ENCODE measurements at regions not wholly inside any gene's neighbourhood (a gene's known extent, or its start where the extent isn't known, plus 50 kb on each side); places are given as distances from the start of the nearest gene placed in this dataset.
"Not testable (repeated sequence)": the region's sequence is repeated elsewhere in the genome, so short reads cannot be mapped to it uniquely, and the experiment has no call there.

GRCh38 chr20:30630761-30631160, 626.7 kb upstream of the DEFB115 start:
- H3K9me3 ChIP-seq (ENCODE audit: severe bottlenecking), result no peaks in the 10 kb centered on the region
- DNase-seq (ENCODE audit: low spot score) (no peak), ATAC-seq (ENCODE audit: low read depth) (no peak)
- no peak overlapping the region for H3K27ac ChIP-seq (ENCODE audit: poor library complexity, severe bottlenecking)
- TF ChIP-seq, protein P1, sequence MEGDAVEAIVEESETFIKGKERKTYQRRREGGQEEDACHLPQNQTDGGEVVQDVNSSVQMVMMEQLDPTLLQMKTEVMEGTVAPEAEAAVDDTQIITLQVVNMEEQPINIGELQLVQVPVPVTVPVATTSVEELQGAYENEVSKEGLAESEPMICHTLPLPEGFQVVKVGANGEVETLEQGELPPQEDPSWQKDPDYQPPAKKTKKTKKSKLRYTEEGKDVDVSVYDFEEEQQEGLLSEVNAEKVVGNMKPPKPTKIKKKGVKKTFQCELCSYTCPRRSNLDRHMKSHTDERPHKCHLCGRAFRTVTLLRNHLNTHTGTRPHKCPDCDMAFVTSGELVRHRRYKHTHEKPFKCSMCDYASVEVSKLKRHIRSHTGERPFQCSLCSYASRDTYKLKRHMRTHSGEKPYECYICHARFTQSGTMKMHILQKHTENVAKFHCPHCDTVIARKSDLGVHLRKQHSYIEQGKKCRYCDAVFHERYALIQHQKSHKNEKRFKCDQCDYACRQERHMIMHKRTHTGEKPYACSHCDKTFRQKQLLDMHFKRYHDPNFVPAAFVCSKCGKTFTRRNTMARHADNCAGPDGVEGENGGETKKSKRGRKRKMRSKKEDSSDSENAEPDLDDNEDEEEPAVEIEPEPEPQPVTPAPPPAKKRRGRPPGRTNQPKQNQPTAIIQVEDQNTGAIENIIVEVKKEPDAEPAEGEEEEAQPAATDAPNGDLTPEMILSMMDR (IDR thresholded peaks at IDR 0.05; ENCODE audit: poor library complexity, severe bottlenecking), result no peak
- no peaks in the 10 kb centered on the region for H3K4me1 ChIP-seq (ENCODE audit: insufficient read depth, poor library complexity, severe bottlenecking)
- H3K27me3 ChIP-seq (ENCODE audit: insufficient read depth, poor library complexity, severe bottlenecking), result no peaks in the 10 kb centered on the region
- H3K4me3 ChIP-seq (ENCODE audit: severe bottlenecking), result no peak overlapping the region
- no peaks in the 10 kb centered on the region for H3K36me3 ChIP-seq (ENCODE audit: low read depth)

- H3K9me3 ChIP-seq (ENCODE audit: severe bottlenecking); H3K27me3 ChIP-seq (ENCODE audit: insufficient read depth, poor library complexity, severe bottlenecking); ATAC-seq (ENCODE audit: low read depth); H3K4me1 ChIP-seq (ENCODE audit: insufficient read depth, poor library complexity, severe bottlenecking); H3K4me3 ChIP-seq (ENCODE audit: severe bottlenecking); DNase-seq (ENCODE audit: low spot score); H3K36me3 ChIP-seq (ENCODE audit: low read depth); H3K27ac ChIP-seq (ENCODE audit: poor library complexity, severe bottlenecking): not testable (repeated sequence)
Observed at GRCh38 chr20:30631261-30631789, 626.1 kb upstream of the DEFB115 start.

GRCh38 chr20:30632773-30633172, 624.7 kb upstream of the DEFB115 start:
- H3K4me1 ChIP-seq (ENCODE audit: insufficient read depth, poor library complexity, severe bottlenecking); H3K4me3 ChIP-seq (ENCODE audit: severe bottlenecking); H3K27me3 ChIP-seq (ENCODE audit: insufficient read depth, poor library complexity, severe bottlenecking); DNase-seq (ENCODE audit: low spot score); ATAC-seq (ENCODE audit: low read depth); H3K27ac ChIP-seq (ENCODE audit: poor library complexity, severe bottlenecking); H3K9me3 ChIP-seq (ENCODE audit: severe bottlenecking); H3K36me3 ChIP-seq (ENCODE audit: low read depth): not testable (repeated sequence)

DNA sequence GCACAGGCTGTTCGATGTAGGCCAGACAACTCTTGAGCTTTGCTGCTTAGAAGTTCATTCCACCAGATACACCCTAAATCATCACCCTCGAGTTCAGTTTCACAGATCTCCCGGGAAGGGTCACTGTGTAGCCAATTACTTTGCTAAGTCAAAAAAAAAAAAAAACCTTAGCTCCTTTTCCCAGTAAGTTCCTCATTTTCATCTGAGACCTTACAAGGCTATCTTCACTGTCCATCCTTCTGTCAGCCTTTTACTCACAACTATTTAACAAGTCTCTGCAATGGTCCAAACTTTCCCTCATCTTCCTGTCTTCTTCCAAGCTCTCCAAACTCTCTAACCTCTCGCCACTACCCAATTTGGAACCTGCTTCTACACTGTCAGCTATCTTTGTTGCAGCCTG, 615.9 kb upstream of the DEFB115 start:
- not testable (repeated sequence) for H3K27me3 ChIP-seq (ENCODE audit: insufficient read depth, poor library complexity, severe bottlenecking); H3K36me3 ChIP-seq (ENCODE audit: low read depth); H3K9me3 ChIP-seq (ENCODE audit: severe bottlenecking); ATAC-seq (ENCODE audit: low read depth); H3K4me1 ChIP-seq (ENCODE audit: insufficient read depth, poor library complexity, severe bottlenecking); DNase-seq (ENCODE audit: low spot score); H3K4me3 ChIP-seq (ENCODE audit: severe bottlenecking); H3K27ac ChIP-seq (ENCODE audit: poor library complexity, severe bottlenecking)

GRCh38 chr20:30660982-30661381, 596.5 kb upstream of the DEFB115 start:
- not testable (repeated sequence) for H3K27me3 ChIP-seq (ENCODE audit: insufficient read depth, poor library complexity, severe bottlenecking); ATAC-seq (ENCODE audit: low read depth); H3K36me3 ChIP-seq (ENCODE audit: low read depth); H3K9me3 ChIP-seq (ENCODE audit: severe bottlenecking); H3K4me1 ChIP-seq (ENCODE audit: insufficient read depth, poor library complexity, severe bottlenecking); H3K27ac ChIP-seq (ENCODE audit: poor library complexity, severe bottlenecking); H3K4me3 ChIP-seq (ENCODE audit: severe bottlenecking); DNase-seq (ENCODE audit: low spot score)

GRCh38 chr20:30668418-30668817, 589.0 kb upstream of the DEFB115 start:
- not testable (repeated sequence) for H3K36me3 ChIP-seq (ENCODE audit: low read depth); H3K27me3 ChIP-seq (ENCODE audit: insufficient read depth, poor library complexity, severe bottlenecking); H3K4me1 ChIP-seq (ENCODE audit: insufficient read depth, poor library complexity, severe bottlenecking); H3K4me3 ChIP-seq (ENCODE audit: severe bottlenecking); DNase-seq (ENCODE audit: low spot score); ATAC-seq (ENCODE audit: low read depth); H3K9me3 ChIP-seq (ENCODE audit: severe bottlenecking); H3K27ac ChIP-seq (ENCODE audit: poor library complexity, severe bottlenecking)

DNA sequence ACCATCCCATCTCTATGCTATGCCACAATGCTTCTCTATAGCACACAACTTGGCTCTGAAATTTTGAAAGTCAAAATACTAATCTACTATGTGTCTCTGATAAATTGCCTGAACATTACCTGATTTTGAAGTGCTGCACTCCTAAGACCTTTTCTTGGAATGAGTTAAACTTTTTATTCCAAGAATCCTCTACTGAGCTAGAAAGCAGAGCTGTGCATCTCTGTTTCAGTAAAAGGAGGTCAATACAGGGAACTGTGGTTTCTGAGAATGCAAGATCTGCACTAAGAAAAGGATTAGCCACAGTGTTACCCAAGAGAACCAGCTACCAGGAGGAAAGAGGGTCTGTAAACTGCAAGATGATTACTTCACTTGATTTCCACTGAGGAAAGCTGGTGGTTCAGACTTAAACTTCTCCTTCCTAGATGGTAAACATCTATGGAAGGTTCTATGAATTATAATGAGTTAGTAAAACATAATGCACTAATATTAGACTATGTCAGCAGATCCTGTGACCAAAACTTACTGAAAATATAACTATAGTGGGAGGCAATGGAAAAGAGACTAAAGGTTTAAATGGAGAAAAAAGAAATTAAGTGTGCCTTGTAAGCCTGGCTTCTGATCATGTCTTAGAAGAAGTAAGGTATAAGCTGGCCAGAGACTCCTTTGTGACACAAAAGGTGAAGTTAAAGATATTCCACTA, 588.0 kb upstream of the DEFB115 start:
- not testable (repeated sequence) for H3K9me3 ChIP-seq (ENCODE audit: severe bottlenecking); ATAC-seq (ENCODE audit: low read depth); H3K27ac ChIP-seq (ENCODE audit: poor library complexity, severe bottlenecking); H3K4me3 ChIP-seq (ENCODE audit: severe bottlenecking); H3K36me3 ChIP-seq (ENCODE audit: low read depth); H3K4me1 ChIP-seq (ENCODE audit: insufficient read depth, poor library complexity, severe bottlenecking); DNase-seq (ENCODE audit: low spot score); H3K27me3 ChIP-seq (ENCODE audit: insufficient read depth, poor library complexity, severe bottlenecking)

DNA sequence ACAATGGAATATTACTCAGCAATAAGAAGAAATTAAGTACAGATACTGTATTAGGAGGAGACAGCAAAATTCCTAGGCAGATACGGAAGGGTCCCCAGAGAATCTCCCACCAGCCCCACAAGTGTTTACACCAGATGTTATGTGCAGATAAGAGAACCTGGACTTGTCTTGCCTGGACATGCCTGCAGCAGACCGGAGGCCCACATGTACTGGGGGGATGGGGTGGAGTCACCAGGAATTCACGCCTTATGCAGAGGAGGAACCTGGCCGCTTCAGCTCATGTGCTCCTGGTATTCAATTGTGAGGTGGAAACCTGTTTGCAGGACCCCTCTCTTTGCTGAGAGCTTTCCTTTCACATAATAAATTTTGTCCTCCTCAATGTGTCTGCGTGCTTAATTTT, 586.3 kb upstream of the DEFB115 start:
- not testable (repeated sequence) for H3K4me3 ChIP-seq (ENCODE audit: severe bottlenecking); ATAC-seq (ENCODE audit: low read depth); H3K36me3 ChIP-seq (ENCODE audit: low read depth); H3K27ac ChIP-seq (ENCODE audit: poor library complexity, severe bottlenecking); DNase-seq (ENCODE audit: low spot score); H3K4me1 ChIP-seq (ENCODE audit: insufficient read depth, poor library complexity, severe bottlenecking); H3K27me3 ChIP-seq (ENCODE audit: insufficient read depth, poor library complexity, severe bottlenecking); H3K9me3 ChIP-seq (ENCODE audit: severe bottlenecking)

DNA sequence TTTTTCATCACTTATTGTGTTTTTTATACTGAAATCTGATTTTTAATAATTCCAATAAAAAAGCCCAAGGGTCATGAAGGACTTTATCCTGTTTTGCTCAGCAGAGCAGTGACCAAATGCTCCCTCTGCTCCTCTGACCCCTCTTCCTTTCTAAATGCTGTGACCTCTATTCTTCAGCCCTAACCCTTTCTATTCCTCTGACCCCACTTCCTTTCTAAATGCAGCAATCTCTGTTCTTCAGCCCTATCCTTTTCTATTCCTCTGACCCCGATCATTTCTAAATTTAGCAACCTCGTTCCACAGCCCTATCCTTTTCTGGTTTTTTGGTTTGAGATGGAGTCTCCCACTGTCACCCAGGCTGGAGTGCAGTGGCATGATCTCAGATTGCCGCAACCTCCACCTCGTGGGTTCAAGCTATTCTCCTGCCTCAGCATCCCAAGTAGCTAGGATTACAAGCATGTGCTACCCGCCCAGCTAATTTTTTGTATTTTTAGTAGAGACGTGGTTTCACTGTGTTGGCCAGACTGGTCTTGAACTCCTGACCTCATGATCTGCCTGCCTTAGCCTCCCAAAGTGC, 581.4 kb upstream of the DEFB115 start:
- H3K27me3 ChIP-seq (ENCODE audit: insufficient read depth, poor library complexity, severe bottlenecking); H3K9me3 ChIP-seq (ENCODE audit: severe bottlenecking); DNase-seq (ENCODE audit: low spot score); ATAC-seq (ENCODE audit: low read depth); H3K27ac ChIP-seq (ENCODE audit: poor library complexity, severe bottlenecking); H3K4me3 ChIP-seq (ENCODE audit: severe bottlenecking); H3K36me3 ChIP-seq (ENCODE audit: low read depth); H3K4me1 ChIP-seq (ENCODE audit: insufficient read depth, poor library complexity, severe bottlenecking): not testable (repeated sequence)

DNA sequence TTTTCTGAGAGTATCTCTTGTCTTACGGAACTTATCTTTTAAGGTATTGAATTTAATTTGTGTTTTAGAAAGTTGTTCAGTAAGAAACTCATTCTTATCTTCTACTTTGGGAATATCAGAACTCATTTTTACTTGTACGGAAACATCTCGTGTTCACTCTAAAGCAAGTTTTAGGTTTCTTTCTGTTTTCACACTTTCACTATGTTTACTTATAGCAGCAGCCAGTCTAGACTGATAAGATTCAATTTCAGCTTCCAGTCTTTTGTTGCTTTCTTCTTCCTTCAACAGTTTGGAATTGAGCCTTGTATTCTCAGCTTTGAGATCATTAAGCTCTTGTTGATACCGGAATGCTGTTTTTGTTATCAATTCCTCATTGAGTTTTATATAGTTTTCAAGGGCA, 575.2 kb upstream of the DEFB115 start:
- peaks cover 20% of the 10 kb centered on the region for H3K27me3 ChIP-seq (ENCODE audit: insufficient read depth, poor library complexity, severe bottlenecking)
- H3K4me3 ChIP-seq (ENCODE audit: severe bottlenecking); H3K4me1 ChIP-seq (ENCODE audit: insufficient read depth, poor library complexity, severe bottlenecking); H3K27ac ChIP-seq (ENCODE audit: poor library complexity, severe bottlenecking); ATAC-seq (ENCODE audit: low read depth); H3K9me3 ChIP-seq (ENCODE audit: severe bottlenecking); H3K36me3 ChIP-seq (ENCODE audit: low read depth); DNase-seq (ENCODE audit: low spot score): not testable (repeated sequence)

DNA sequence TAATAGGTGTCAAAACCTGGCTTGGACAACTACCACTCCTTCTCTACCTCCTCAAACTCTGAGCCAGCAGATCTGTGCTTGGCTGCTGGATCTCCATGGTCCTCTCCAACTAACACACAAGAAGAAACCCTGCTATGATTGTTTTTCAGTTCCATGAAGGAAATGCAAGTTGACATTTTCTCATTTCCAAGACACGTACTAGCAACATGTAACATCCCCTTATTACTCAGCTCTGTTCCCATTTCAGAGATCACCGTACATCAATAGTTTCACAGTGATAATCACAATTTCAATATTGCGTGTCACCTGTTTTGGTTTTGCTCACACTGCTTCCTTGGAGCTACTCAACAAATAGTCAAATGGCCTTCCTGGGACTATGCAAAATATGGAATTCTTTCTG, 544.6 kb upstream of the DEFB115 start:
- H3K36me3 ChIP-seq (ENCODE audit: low read depth); H3K27ac ChIP-seq (ENCODE audit: poor library complexity, severe bottlenecking); DNase-seq (ENCODE audit: low spot score); H3K27me3 ChIP-seq (ENCODE audit: insufficient read depth, poor library complexity, severe bottlenecking); ATAC-seq (ENCODE audit: low read depth); H3K9me3 ChIP-seq (ENCODE audit: severe bottlenecking); H3K4me1 ChIP-seq (ENCODE audit: insufficient read depth, poor library complexity, severe bottlenecking); H3K4me3 ChIP-seq (ENCODE audit: severe bottlenecking): not testable (repeated sequence)
